CD4-positive, alpha-beta T cell treated with Interleukin-17A for 4 hours (primary cell): ENCODE measurements at regions not wholly inside any gene's neighbourhood (a gene's known extent, or its start where the extent isn't known, plus 50 kb on each side); places are given as distances from the start of the nearest gene placed in this dataset.

Experiments
- DNase-seq: peaks from one replicate; pipeline ENCODE4 v3.0.0-alpha.2; 2020; ENCODE audit warnings: mixed read lengths

DNA sequence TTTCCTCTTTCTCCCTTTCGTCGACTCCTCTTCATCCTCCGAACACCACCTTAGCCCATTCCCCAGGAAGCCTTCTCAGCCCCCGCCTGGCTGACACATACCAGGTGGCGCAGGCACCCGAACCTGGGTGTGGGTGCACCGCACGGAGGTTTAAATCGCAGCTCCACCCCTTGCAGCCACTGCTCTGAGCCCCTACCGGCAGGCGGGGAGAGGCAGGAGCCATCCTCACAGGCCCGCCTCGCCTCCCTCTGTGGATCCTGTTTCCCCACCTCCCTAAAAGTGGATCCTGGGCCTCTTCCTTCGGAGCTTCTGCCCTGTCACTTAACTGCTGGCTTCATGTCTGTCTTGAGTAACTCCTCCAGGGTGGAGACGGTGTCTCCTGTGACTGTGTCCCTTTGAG lies 110.7 kb downstream of the OLFM1 start:
- no peak for DNase-seq

DNA sequence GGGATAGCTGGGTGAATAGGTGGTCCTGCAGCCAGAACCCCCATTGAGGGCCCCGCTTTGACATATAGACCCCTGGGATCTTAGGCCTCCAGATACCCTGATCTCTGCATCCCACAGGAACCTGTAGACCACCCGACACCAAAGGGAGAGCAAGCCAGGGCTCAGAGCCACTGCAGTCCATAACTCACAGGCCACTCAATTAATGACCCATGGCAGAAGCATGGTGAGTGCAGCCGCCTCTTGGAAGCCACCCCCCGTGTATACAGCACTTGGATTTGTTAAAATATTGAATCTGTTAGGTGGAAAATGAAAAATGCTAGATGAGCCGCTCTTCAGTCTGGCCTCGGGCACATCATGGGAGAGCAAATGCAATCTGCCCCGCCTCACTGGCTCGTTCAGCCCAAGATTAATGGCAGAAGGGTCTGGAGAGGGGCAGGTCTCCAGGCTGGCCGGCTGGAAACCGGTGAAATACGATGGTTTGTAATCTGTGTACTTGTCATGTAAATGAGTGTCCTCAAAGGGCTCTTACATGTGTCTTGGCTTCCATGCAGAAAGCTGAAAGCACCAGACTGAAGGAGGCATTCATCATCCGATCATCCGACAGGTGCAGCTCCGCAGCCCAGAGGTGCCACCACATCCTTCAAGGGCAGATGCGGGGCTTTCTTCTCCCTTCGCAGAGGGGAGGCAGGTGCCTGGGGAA lies 111.3 kb downstream of the OLFM1 start:
- no peak for DNase-seq

DNA sequence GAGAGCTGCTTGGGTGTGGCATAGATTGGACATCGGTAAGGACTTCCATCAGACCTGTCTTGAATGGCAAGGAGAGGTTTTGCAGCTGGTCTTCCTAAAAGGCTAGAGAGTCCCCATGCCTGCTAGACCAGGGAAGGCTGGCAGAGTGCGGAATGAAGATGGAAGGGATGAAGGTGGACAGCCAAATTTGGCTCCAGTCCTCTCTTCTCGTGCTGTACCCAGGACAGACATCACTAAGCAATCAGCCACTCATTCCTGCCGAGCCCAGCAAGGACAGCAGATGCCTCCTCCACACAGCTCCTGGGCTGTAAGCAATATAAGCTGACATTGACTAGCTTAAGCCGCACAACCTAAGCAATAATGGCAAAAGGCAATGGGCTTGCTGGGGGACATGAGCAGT lies 112.0 kb downstream of the OLFM1 start:
- no peak for DNase-seq

DNA sequence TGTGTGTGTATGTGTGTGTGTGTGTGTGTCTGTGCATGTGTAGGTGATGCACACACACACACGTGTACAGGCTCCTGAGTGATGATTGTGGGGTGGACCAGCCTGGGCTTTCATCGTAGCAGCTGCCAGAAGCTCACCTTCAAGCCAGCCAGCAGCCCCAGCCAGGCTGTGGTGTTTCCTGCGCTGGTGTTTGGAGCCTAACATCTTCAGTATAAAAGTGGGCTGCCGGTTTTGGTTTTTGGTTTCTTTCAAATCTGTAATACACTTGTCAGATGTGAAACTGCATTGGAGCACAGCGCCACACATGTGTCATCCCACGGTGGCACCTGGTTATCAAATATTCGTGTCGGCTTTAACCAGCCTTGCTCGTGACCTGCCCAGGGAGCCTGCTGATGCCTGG lies 114.2 kb downstream of the OLFM1 start:
- no peak for DNase-seq

DNA sequence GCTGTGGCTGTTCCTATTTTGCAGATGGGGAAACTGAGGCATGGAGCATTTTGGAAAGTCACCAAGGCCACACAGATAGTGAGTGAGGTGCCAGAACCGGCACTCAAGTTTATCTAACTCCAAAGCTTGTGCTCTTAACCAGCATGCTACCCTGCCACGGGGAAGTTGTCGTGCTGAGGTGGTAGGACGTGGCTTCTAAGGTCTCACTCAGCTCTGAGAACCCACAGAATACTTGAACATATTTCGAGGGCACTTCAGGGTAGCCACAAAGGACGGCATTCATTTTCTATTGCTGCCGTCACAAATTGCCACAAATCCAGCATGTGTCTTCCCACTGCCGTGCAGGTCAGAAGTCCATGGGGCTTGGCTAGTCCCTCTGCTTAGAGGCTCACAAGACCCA lies 116.7 kb downstream of the OLFM1 start:
- DNase-seq, result no peak

DNA sequence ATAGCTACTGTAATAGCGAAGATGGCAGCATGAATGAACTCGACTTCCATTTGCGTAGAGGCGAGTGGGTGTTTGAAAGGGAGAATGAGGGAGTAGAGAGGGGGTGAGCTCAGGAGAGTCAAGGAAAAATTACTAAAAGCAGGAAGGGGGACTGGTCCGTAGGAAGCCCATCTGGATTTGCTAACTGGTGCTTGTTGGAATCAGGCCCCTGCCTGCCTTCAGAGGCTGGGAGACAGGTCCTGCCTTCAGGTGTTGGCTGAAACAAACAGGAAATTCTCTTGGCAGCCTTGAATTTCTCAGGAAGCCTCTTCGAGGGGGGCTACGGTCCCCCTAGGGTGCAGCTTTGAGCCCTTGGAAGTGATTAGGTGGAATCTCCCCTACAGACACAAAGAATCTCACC lies 121.7 kb downstream of the OLFM1 start:
- no peak for DNase-seq

DNA sequence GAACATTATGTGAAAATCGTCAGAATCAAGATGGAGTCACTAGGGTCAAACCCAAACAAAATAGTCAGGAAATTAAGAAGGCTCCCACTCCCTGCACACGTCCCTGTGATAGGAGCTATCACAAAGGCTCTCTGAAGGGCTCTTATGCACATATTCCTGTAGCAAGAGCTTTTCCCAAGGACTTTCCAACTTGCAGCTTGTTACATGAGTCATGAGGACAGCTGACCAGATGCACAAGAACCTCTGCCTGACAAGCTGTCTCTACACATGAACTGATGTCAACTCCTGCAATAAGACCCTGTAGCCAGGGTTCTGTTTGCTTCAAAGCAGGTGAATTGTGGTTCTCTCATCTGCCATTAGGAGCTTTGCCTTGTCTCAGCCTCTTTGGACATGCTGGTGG lies 122.4 kb downstream of the OLFM1 start:
- DNase-seq, result no peak

DNA sequence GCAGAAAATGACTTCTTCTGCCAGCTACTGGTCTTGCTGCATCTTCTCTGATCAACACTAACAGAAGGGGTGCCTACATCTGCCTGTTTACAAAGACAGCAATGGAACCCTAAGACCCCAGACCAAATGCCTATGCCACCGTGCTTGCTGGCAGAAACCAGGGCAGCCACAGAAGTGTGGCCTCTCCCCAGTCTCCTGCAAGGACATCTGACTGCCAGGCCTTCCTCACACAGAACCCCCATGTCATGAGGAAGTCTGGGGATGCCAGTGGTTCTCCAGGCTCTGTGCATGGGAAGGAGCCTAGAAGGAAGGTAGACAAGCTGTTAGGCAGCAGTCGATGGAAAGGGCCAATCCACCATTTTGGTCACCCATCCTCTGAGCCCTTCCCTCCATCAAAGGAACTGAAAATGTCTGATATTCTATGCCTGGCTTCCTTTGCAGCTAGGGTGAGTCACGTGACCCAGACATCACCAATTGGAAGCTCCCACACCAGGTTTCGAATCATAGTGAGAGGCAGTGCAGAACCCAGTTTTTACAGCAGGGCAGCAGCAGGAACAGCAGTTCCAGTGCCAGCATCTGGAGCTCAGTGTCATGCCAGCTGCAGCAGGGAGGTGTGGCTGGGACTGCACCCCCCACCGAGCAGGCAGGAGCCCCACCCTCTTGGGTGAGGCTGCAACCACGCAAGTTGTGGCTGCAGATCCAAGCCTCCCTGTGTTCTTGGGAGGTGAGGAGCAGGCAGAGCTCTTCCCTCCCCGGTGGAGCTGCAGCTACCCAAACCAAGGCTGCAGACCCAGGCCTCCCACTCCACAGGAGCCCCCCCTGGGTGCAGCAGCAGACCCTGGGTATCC lies 123.4 kb downstream of the OLFM1 start:
- no peak for DNase-seq

DNA sequence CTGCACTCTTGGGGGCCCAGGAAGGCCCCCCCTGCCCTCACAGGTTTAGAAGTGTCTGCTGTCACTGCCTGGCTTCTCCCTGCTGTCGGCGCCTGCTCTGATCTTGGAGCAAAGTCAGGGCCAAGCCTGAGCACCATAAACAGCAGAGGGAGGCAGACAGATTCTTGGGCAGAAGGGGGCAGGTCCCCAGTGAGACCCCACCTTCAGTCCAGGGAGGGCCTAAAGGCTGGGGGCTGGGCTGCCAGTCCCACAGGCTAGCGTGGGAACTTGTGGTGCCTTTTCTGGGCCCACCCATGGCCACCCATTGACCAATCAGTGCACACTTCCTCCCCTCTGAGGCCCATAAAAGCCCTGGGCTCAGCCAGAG lies 124.0 kb downstream of the OLFM1 start:
- no peak for DNase-seq

DNA sequence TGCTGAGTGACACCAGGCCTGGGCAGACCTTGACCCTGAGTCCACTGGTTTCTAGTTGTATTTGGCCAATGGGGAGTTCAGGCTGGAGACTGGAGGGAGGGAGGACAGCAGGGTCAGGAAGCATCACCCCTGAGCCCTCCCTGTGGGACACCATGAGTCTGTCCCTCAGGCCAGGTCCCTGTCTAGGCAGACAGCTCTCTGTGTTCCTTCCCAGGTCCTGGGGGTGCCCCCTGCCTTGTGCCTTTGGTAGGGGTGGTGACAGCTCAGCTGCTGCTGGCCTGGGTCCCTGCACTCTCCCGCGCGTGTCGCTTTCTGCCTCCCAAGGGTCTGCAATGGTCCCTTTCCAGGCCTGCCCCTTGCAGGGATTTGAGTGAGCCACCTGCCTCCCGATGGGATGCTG lies 125.5 kb downstream of the OLFM1 start:
- DNase-seq, result no peak

DNA sequence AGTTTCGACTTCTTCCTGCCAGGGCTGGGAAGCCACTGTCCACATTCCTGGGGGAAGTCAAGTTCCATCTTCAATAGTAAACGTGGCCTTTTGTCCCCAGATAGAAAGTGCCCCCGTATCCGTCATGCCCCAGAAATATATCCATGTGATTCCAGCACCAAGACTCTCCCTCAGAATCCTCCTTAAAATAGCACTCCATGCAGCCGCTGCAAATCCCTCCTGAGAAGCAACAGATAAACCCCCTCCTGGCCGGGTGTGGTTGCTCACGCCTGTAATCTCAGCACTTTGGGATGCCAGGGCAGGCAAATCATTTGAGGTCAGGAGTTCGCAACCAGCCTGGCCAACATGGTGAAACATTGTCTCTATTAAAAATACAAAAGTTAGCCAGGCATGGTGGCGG lies 126.1 kb downstream of the OLFM1 start:
- no peak for DNase-seq

DNA sequence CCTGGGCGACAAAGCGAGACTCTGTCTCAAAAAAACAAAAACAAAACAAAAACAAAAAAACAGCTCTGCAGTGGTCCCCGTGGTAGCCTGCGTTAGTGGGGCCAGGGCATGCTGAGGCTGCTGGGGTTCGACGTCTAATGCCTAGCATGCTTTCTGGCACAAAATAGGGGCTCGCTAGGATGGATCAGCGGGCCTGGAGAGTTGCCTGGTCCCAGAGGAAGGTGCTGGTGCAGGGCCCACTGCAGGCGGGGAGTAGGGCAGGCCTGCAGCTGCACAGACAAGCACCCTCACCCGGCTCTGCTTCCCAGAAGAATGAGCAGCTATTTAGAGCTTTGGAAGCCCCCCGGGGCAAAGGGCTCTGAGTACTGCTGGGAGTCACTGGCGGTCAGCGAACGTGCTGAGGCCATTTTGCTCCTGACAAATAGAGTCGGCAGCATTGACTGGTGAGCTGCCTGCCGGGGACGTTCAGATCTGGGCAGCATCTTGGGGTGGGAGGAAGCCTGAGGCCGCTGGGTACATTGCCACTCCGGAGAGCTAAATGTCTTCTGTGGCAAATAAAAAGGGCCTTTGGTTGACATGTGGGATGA lies 126.7 kb downstream of the OLFM1 start:
- DNase-seq, result no peak

DNA sequence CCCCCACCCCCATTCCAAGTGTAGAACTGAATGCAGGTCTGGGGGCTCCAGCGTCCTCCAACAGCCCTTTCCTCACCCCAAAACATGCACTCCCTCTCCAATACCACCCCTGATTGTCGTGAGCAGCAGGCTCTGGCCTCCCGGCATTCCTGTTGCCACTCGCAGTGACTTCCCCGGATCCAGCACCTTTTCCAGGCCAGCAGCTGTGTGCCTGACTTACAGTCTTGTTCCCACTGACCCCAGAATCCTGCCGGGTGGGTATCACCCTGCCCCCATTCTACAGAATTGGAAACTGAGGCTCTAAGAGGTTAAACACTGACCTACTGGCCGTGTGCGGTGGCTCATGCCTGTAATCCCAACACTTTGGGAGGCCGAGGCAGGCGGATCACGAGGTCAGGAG lies 127.2 kb downstream of the OLFM1 start:
- no peak for DNase-seq

DNA sequence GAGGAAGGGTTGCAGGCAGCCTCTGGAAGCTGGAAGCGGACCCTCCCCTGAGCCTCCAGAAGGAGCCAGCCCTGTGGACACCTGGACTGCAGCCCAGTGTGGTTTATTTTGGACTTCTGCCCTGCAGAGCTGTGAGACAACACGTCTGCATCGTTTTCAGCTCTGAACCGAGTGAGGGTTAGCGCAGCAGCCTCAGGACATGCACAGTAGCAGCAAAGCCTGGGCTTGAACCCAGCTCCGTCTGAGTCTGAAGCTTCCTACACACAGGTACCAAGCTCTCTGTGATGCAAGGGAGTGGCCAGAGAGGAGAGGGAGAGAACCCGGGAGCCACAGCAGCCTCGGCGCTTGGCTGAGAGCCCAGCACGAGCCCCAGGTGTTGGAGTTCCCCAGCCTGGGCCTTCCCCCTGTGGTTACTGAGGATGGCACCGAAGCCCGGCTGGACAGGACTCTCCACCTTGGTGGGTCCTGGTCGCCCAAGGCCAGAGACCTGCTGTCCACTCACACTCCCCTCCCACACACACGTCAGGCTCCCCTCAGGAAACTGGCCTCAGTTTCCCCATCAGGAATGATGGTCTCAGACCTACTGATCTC lies 128.2 kb downstream of the OLFM1 start:
- DNase-seq, result no peak

DNA sequence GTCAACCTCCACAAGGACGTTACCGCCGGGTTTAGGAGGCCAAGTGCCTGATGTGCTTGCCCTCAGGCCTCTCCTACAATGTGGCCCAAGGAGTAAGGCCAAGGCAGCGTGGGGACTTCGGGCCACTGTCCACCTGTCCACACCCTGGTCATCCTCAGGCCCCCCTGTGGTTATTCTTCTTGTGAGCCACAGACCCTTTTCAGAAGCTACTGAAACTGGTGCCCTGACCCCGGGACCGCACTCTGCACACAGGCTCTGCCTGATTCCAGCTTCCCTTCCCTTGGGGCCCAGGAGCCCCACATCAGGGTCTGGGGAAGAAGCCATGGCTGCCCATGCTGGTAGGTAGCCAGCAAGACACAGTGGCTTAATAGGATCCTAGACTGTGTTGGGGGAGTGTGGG lies 128.8 kb downstream of the OLFM1 start:
- no peak for DNase-seq

DNA sequence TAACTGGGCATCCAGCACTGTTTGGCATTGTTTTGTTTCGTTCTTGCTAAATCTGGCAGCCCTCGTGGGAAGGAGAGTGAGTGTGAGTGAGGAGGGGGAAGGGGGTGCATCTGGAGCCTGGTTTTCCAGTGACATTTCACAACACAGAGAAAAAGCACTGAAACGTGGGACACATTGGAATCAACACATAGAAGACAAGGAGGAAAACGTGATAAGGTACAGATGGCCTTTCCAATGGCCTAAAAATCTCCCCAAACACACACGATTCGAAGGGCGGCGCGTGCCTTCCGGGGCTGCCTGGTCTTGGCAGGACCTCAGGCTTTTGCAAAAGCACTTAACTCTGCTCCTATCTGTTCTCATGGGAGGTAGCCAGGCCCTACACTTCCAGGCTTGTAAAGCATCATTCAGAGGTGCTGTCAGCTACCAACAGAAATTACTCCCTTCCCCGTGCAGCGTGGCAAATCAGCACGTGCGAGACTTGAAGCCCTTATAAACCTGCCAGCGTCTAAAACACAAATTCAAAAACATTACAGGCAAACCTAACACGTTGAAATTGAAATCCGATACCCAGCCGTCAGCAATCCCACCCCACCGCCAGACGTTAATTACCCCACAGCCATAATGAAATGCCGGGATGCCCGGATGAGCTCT lies 129.4 kb downstream of the OLFM1 start:
- DNase-seq, result no peak

DNA sequence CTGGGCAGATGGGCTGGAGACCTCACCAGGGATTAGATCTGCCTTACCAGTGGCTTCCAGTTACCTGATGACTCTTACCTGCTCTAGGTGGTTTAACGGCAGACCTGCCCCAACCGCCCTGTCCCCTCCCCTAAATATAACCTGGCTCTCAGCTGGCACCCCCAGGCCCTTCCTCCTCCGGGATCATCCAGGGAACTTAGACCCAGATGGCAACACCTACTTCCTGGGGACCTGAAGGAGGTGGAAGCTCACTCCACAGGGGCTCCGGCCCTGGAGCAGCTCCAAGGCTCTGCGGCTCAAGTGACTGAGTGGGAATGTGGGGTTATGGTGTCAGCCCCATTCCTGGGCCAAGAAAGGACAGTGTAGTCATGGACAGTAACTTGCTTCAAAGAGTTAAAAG lies 130.4 kb downstream of the OLFM1 start:
- DNase-seq, result no peak

DNA sequence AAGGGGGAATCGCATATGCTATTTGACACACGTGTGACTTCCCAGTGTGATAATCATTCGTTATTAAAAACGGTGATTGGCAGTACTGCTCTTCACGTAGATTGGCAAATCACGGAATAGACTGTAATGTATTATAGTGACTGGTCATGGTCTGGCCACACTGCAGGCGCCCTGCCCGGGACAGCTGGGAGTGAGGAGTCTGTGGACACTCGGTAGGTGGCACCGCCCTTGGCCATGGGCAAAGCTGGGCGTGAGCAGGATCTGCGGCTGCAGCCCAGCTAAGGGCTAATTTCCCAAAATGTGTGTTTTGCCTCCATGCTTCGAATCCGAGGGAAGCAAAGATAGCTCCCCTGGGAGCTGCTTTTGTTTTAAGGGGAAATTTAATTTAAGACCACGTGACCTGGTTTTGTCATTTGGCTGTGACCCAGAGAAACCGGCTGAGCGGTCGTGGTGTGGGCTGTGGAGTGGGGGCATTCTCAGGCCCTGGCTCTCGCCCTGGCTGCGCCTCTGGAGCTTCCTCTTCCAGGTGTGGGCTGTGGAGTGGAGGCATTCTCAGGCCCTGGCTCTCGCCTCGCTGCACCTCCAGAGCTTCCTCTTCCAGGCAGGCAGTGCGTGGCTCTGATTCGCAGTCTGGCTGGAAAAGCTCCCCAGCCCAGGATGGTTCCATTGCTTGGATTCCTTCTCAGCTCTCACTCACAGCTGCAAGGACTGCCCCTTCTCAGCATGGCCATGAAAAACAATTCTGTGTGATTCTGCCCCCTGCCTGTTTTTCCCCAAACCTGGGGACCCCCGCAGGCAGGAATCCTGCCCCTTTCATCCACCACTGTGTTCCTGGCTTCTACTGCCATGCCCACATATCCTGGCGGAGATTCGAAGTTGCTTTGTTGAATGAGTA lies 131.1 kb downstream of the OLFM1 start:
- DNase-seq, result no peak

DNA sequence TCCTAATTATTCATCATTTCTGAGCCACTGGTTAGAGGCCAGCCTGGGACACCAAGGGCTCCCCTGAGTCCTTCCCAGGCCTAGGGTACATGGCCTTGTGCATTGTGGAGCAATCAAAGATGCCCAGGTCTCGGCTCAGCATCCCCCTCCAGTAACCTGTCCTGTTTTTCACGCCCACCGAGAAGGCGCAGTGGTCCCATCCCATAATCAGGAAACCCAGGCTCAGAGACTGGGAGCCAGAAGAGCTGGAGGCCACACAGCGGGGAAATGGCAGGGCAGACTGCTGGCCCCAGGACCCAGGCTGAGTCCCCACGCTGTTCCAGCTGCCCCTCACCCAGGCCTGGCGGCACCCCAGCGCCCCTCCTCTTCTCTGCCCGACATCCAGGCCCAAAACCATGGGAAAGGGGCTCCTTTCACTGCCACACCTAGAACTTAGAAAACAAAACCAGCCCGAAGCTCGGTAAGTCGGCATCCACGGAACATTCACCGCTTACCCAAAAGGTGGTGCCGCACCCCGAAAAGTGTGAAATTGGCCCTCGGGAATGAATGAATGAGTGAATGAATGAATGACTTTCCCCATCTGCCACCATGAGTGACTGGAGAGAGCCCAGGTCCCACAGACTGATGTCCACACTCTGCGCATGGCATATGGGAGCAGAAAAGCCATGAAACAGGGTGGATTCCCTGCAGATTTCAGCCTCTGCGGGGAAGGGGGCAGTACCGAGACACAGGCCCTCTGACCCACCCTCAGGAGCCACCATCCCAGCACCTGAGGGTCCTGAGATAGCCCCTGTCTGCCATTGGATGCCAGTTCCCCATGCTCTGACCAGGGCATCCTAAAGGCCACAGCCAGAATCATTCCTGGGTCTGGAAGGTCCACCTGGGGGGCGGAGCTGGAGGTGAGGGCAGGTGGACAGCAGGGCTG lies 132.5 kb downstream of the OLFM1 start:
- no peak for DNase-seq

DNA sequence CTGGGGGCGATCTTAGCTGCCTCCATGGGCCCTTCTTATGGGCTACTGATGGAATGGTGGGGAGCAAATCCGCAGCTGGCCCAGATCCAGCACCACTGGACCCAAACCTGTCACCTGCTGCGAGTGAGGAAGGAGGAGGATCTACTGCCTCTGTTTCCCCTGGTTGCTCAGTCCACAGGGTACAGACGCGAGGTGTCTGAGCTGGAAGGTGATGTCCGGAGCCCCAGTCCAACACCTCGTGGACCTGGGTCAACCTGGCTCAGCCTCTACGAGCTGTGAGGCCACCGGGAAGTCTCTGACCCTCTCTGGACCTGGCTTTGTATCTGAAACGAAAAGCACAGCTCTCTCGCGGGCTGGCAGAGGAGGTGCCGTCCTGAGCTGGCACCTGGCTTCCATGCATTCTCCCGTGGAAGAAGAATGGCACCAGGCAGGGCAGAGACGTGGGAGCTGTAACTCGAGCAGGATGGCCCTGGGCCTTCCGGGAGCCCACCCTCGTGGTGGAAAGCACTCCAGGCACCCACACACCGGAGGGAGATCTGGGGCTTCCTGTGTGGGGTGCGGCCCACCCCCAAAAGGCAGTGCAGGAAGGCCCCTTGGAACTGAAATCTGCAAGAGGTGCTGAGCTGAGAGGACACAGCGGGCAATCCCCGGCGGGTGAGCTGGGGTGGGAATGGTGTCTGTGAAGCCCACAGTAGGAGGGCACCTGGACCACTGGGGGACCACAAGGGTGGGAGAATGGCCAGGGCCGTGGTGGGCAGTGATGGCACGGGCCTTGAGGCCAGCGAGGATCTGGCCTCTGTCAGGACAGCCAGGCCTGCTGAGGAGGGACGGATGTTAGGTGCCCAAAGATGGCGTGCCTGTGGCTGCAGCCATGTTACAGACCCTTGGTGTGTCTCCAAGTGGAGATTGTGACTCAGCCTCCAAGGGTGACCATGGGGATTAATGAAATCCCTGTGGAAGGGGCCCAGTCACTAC lies 133.4 kb downstream of the OLFM1 start:
- no peak for DNase-seq
